H7 (cell line): ENCODE measurements at regions not wholly inside any gene's neighbourhood (a gene's known extent, or its start where the extent isn't known, plus 50 kb on each side); places are given as distances from the start of the nearest gene placed in this dataset.

Experiments used
- DNase-seq: peaks from one replicate; pipeline ENCODE4 v3.0.0; 2012
- H3K27me3 ChIP-seq: 2 replicates; pipeline ENCODE4 v1.6.0; 2011; ENCODE audit warnings: mild to moderate bottlenecking, low read length; ENCODE audit not compliant: control insufficient read depth, insufficient read depth
- H3K36me3 ChIP-seq: replicated peaks from 2 replicates; pipeline ENCODE4 v1.5.1; 2011; ENCODE audit warnings: low read length; ENCODE audit not compliant: control insufficient read depth, insufficient read depth
- H3K4me3 ChIP-seq: 2 replicates; pipeline ENCODE4 v1.5.1; 2011; ENCODE audit warnings: low read depth, mild to moderate bottlenecking, control low read depth, low read length, moderate library complexity; ENCODE audit not compliant: insufficient read depth

DNA sequence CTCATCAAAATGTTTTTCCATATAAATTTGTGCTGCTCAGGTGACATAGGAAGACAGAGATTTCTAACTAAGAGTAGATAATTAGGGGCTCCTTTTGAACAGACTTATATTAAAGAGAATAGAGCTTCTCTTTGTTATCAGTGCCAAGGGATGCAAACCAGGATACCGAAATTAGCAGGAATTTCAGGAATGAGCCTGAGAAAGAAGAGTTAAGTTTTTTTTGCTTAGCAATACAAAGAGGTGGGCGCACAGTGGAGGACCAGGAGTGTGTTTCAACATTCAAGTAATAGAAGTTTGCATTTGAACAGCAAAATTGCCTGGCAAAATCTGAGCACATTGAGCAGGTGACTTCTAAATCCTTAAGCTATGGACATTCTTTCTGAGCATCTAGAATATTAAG is 541.3 kb downstream of the GBA3 start:
- Histone ChIP-seq H3K36me3 (no peaks in the 10 kb centered on the region), H3K27me3 (no peaks in the 10 kb centered on the region), H3K4me3 (no peak overlapping the region)
- DNase-seq = no peak

DNA sequence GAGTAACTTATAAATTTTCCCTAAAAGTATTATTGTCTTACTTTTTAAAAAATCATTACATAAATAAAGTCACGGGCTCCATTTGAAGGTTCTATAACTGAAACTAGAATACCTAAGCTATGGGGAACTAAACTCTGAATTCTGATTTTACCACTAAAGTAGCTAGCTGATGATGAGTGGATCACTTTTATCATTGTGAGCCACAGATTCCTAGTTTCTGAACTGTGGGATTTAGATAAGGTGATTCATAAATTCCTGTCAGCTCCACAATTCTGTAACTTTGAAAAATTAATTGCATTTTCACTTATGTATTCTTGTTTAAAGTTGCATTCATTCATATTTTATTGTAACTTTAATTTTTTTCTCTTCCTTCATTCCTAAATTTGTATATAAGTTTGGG is 540.9 kb downstream of the GBA3 start:
- Histone ChIP-seq H3K4me3 (no peak overlapping the region), H3K27me3 (no peaks in the 10 kb centered on the region), H3K36me3 (no peaks in the 10 kb centered on the region)
- DNase-seq = no peak

DNA sequence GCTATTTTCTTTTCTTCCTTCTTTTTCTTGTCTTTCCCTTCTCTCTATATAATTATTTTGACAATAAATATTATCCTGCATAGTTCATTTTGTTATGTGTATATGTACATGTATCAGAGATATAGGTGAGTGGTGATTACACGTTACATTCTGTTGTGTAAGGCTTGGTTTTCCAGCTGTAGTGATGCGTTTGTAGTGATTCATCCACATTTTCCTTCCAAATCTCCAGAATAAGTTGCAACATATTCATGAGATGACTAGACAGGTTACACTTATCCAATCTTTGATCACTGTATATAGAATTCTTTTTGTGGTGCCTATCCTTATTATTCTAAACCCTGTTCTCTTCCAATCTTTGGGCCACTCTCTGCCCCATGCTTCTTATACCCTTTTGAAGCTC is 540.2 kb downstream of the GBA3 start:
- DNase-seq = no peak
- Histone ChIP-seq H3K27me3 (no peaks in the 10 kb centered on the region), H3K36me3 (no peaks in the 10 kb centered on the region), H3K4me3 (no peak overlapping the region)

DNA sequence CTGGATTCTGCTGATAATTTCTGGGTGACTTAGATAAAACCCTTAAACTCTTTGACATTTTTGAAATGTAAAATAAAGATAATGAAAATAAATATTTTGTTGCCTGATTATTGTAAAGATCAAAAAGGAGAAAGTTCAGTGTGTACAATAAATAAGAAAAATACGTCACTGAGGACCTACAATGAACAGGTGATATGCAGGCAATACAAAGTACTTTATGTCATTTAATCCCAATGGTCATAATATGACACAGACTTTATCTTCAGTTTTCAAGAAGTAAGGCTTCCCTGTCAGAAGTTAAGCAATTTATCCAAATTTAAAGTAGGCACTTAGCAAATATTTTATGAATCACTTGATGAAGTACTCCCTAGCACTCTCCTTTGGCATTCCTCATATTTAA is 532.8 kb downstream of the GBA3 start:
- no peaks in the 10 kb centered on the region for H3K27me3 ChIP-seq
- H3K36me3 ChIP-seq = no peaks in the 10 kb centered on the region
- no peak overlapping the region for H3K4me3 ChIP-seq
- DNase-seq = no peak

DNA sequence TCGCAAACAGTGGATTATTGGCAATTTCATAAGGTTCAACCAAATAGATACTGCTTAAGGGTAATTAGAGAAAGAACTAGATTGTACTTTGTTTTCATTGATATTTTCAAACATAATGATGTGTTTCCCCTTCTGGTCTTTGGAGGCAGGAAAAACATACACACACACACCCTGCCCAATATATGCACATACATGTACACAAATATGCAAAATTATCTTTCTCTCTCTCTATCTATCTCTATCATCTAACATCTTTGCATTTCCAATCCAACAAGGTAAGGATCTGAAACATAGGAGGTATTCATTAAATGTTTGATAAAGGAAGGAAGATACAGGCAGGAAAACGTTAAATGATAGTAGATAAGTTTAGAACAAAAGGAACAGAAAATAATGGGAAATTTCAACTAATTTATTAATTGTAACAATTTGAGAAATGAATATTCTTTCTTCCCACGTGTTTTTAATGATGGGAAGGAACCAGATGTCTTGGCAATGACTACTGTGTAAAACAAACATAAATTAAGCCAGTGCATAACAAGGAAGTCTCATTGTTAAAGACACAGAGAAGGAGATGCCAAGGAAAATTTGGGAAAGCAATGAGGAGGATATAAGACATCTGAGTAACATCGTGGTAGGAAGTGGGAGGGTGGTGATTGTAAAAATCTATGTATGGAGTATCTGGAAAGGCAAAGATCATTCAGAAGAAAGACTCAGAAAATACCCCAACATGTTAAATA is 532.1 kb downstream of the GBA3 start:
- H3K4me3 ChIP-seq = no peak overlapping the region
- H3K27me3 ChIP-seq = no peaks in the 10 kb centered on the region
- no peaks in the 10 kb centered on the region for H3K36me3 ChIP-seq
- DNase-seq = no peak

DNA sequence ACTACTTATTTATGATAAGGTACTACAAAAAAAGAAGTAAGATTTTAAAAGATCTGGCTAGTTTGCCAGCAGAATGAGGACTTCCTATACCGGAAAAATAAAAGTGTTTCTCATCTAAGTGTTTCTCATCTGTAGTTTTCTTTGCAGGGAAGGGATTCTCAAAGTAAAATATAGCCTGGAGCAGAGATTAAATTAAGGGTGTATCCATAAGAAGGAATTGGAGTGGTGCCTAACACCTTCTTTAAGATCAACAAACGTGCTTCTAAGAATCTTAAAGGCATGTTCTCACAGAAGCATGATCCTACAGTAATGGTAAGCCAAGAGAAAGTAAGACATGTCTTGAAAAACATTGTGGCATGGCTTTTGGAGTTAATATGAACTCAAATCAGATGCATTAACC is 528.2 kb downstream of the GBA3 start:
- Histone ChIP-seq H3K36me3 (no peaks in the 10 kb centered on the region), H3K27me3 (no peaks in the 10 kb centered on the region), H3K4me3 (no peak overlapping the region)
- DNase-seq = no peak

DNA sequence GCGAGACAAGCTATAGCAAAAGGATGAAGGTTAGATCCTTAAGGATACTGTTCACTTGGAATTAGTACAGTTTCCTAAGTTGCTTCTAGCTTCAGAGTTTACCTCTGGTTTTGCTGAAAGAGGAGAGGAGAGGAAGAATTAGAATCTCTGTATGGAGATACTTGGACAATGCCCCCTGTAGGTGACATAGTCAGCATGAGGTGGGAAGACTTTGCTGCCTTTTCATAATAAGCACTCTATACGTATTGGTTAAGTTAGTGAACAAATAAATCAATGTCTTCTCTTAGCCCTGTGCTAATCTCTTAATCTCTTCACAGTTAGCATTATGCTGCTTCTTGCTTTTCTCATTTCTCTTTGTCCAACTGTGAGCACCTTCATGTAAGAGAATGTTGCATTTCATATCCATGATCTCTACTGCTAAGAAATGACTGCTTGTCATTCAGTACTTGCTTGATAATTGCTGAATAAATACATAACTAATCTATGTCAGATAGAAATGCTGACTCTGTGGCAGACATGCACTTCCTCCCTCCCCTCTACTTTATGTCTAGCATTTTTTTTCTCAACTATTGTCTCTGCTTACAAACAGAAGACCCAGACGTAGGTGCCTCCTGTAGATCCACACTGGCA is 527.2 kb downstream of the GBA3 start:
- Histone ChIP-seq H3K4me3 (no peak overlapping the region), H3K27me3 (no peaks in the 10 kb centered on the region), H3K36me3 (no peaks in the 10 kb centered on the region)
- DNase-seq = no peak

DNA sequence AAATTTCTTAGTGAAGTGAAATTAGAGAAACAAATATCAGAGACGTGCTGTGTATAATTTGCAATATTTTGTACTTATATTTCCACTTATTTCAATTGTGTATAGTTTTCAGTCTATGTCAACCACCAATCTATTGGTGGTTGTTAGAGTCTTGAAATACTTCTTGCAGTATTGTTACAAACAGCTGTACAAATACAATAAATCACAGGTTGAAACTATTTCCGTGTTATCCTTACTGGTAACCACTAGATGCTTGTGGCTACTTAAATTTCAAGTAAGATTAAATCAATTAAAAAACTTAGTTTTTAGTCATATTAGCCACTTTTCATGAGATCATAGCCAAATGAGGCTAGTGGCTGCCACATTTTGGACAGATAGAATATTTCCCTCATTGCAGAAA is 520.5 kb downstream of the GBA3 start:
- DNase-seq = no peak
- H3K36me3 ChIP-seq = no peaks in the 10 kb centered on the region
- no peaks in the 10 kb centered on the region; the same call in 1 of the 2 replicates for H3K27me3 ChIP-seq
- H3K4me3 ChIP-seq = no peak overlapping the region

DNA sequence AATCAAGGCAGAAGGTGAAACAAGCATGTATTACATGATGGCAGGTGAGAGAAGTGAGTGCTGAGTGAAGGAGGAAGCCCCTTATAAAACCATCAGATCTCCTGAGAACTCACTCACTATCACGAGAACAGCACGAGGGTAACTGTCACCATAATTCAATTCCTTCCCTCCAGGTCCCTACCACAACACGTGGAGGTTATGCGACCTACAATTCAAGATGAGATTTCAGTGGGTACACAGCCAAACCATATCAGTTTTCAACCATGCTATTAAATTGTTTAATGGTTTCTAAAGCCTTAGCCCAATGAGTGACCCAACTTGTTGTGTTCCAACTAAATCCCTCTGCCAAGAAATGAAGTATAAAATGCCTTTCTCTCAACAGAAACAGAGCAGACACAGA is 519.8 kb downstream of the GBA3 start:
- no peak for DNase-seq
- Histone ChIP-seq H3K4me3 (no peak overlapping the region), H3K27me3 (no peaks in the 10 kb centered on the region; the same call in 1 of the 2 replicates), H3K36me3 (no peaks in the 10 kb centered on the region)

DNA sequence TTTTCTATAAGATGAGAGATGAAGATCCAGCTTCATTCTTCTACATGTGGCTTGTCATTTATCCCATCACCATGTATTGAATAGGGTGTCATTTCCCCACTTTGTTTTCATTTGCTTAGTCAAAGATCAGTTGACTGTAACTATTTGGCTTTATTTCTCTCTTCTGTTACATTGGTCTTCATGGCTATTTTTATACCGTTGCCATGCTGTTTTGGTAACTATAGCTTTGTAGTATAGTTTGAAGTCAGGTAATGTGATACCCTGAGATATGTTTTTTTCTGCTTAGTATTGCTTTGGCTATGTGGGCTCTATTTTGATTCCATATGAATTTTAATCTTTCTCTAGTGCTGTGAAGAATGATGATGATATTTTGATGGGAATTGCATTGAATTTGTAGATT is 514.3 kb downstream of the GBA3 start:
- Histone ChIP-seq H3K36me3 (no peaks in the 10 kb centered on the region), H3K27me3 (no peaks in the 10 kb centered on the region), H3K4me3 (no peak overlapping the region)
- DNase-seq = no peak

DNA sequence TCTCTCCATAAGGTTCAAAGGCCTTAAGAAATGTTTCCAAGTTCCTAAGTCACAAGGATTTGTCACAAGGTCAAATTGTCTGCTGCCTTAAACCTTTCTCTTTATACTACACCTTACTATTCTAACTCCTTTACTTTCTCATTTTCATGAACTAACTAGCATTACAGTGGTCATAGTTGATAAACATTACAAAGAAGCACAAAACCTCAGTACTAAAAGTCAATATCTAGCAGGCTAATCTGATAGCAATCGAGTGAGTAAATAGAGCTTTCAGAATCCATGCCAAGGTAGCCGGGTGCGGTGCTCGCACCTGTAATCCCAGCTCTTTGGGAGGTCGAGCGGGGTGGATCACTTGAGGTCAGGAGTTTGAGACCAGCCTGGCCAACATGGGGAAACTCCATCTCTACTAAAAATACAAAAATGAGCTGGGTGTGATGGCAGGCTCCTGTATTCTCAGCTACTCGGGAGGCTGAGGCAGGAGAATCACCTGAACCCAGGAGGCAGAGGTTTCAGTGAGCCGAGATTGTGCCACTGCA is 510.0 kb downstream of the GBA3 start:
- no peak overlapping the region for H3K4me3 ChIP-seq
- H3K36me3 ChIP-seq = no peaks in the 10 kb centered on the region
- no peak for DNase-seq
- H3K27me3 ChIP-seq = no peaks in the 10 kb centered on the region

DNA sequence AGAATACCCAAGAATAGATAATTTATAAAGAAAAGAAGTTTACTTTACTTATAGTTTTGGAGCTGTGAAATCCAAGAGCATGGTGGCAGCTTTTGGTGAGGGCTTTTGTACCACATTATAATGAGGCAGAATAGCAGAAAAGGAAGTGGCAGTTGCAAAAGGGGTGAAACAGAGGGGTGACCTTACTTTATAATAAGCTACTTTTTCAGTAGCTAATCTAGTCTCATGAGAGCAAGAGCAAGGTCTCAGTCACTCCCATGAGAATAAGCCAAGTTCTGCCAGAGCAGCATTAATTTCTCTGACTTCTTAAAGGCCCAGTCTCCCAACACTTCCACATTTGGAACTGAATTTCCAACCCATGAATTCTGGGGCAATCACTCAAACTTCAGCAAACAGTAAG is 502.0 kb downstream of the GBA3 start:
- no peaks in the 10 kb centered on the region for H3K27me3 ChIP-seq
- no peaks in the 10 kb centered on the region for H3K36me3 ChIP-seq
- DNase-seq = no peak
- H3K4me3 ChIP-seq = no peak overlapping the region

DNA sequence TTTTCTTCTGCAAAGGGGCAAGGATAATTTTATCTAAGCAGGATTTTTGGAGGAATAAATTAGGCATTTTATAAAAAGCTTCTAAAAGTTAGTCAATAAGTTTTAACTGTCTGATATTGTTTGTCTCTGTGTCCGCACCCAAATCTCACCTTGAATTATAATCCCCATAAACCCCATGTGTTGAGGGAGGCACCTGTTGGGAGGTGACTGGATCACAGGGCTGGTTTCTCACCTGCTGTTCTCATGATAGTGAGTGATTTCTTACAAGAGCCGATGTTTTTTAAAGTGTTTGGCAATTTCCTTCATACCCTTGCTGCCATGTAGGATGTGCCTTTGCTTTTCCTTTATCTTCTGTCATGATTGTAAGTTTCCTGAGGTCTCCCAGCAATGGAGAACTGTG is 481.4 kb downstream of the GBA3 start:
- DNase-seq = no peak
- H3K27me3 ChIP-seq = no peaks in the 10 kb centered on the region
- no peaks in the 10 kb centered on the region for H3K36me3 ChIP-seq
- H3K4me3 ChIP-seq = no peak overlapping the region

DNA sequence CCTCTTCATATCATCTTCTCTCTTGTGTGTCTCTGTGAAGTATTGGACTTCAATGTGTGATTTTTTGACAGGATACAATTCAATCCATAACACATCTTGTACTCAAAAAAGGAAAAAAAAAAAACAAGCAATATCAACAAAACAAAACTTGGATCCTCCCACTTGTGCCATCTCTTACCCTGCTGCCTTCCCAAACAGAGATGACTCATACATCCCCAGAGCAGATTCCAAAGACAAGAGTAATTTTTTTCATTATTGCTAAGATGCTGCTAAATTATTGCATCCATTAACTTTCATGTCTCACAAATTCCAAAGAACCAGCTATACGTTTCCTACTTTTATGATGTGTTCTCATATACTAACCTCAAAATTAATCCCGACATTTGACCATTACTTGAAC is 479.2 kb downstream of the GBA3 start:
- H3K36me3 ChIP-seq = no peaks in the 10 kb centered on the region
- no peak overlapping the region for H3K4me3 ChIP-seq
- H3K27me3 ChIP-seq = no peaks in the 10 kb centered on the region
- no peak for DNase-seq

DNA sequence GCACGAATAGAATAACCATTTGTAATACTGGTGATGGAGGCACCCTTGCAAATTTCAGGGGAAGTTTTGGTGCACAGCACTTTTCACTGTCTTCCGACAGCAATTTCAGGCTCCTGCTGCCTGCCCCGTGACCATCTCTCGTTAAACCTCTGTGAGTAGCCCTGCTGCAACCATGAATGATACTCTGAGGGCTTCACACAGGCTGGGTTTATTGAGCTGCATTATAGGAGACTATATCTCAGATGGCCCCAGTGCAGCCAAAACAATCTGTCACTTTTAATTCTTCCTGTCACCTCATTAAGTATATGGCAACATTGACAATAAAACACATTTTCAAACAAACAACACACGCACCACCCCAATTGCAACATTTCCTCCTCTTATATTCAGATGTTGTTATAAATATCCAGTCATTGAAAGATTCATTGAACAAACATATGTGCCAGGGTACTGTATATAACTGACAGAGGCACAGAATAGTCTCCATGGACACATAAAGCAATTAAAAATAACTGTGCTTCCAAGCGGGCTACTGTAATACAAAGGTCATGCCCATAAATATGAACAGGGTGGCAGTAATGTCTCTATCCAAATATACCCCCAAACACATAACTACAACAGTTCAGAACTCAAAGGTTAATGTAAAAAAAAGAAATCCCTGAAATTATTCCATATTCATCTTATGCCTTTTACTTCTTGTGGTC is 477.0 kb downstream of the GBA3 start:
- Histone ChIP-seq H3K36me3 (no peaks in the 10 kb centered on the region), H3K27me3 (no peaks in the 10 kb centered on the region), H3K4me3 (no peak overlapping the region)
- no peak for DNase-seq
